B cell (primary cell): ENCODE measurements at regions not wholly inside any gene's neighbourhood (a gene's known extent, or its start where the extent isn't known, plus 50 kb on each side); places are given as distances from the start of the nearest gene placed in this dataset.

ENCODE experiments used
- ATAC-seq: fragments of 200-7000 bp; cut with Tn5 transposase; one replicate; pipeline ENCODE4 v1.10.0; 2021; ENCODE audit warnings: low read depth, mild to moderate bottlenecking, moderate number of reproducible peaks, moderate library complexity
- CTCF ChIA-PET: fragments of 350-600 bp; sonication (Branson Sonifier 250); formaldehyde crosslinking; loops from one replicate; lab custom pipeline; 2021; ENCODE audit warnings: antibody characterized with exemption, inconsistent platforms; lab: Charles Lee
- POLR2A ChIA-PET: fragments of 350-600 bp; sonication (Branson Sonifier 250); formaldehyde crosslinking; loops from one replicate; lab custom pipeline; 2021; ENCODE audit warnings: antibody characterized with exemption; lab: Charles Lee
- DNase-seq: peaks from one replicate; pipeline ENCODE4 v3.0.0; 2013
- H2AFZ ChIP-seq: 2 replicates; pipeline ENCODE4 v1.6.1; 2012; ENCODE audit warnings: mild to moderate bottlenecking, low read depth, low read length; ENCODE audit not compliant: insufficient read depth, poor library complexity, severe bottlenecking
- H3K27ac ChIP-seq, 2 donors: 1 replicate in 1 of 2; 2 replicates in 1 of 2; pipeline ENCODE4 v1.5.1; 2012 to 2013; ENCODE audit warnings: low read length in 2 of 2, mild to moderate bottlenecking in 2 of 2, moderate library complexity in 1 of 2
- H3K27me3 ChIP-seq, 4 experiments: fragments of 200-600 bp in 1 of 4; sonication (generic) in 1 of 4; replicated peaks in 1 of 4; 1 replicate in 2 of 4; 2 replicates in 2 of 4; pipeline versions ENCODE4 v1.6.1 to v1.7.0; 2013 to 2016; ENCODE audit warnings: low read length in 3 of 4, mild to moderate bottlenecking in 2 of 4, mixed read lengths in 1 of 4, moderate library complexity in 1 of 4; ENCODE audit not compliant: insufficient read depth in 4 of 4, control insufficient read depth in 3 of 4; ENCODE audit errors: control extremely low read depth in 1 of 4
- H3K36me3 ChIP-seq, 2 experiments: replicated peaks in 1 of 2; 1 replicate in 1 of 2; 2 replicates in 1 of 2; pipeline versions ENCODE4 v1.6.1 to v1.7.1; 2013; ENCODE audit warnings: low read length in 1 of 2; ENCODE audit not compliant: insufficient read depth in 2 of 2, control insufficient read depth in 1 of 2; ENCODE audit errors: control extremely low read depth in 1 of 2, extremely low read depth in 1 of 2
- H3K4me1 ChIP-seq, 2 donors: fragments of 200-600 bp in 1 of 2; sonication (generic) in 1 of 2; 1 replicate in 1 of 2; 2 replicates in 1 of 2; pipeline versions ENCODE4 v1.5.1 to v1.6.1; 2013 to 2017; ENCODE audit warnings: low read length in 2 of 2; ENCODE audit not compliant: control insufficient read depth in 2 of 2, insufficient read depth in 2 of 2
- H3K4me2 ChIP-seq: replicated peaks from 2 replicates; pipeline ENCODE3; 2012; ENCODE audit warnings: mild to moderate bottlenecking, low read depth, low read length; ENCODE audit not compliant: poor library complexity, severe bottlenecking
- H3K4me3 ChIP-seq, 5 experiments: fragments of 200-600 bp in 1 of 5; sonication (generic) in 1 of 5; 1 replicate in 3 of 5; 2 replicates in 2 of 5; pipeline versions ENCODE4 v1.5.1 to v1.7.0; 2011 to 2016; ENCODE audit warnings: low read length in 4 of 5, mild to moderate bottlenecking in 4 of 5, low read depth in 2 of 5, control low read depth in 1 of 5, moderate library complexity in 1 of 5; ENCODE audit not compliant: insufficient read depth in 1 of 5; ENCODE audit errors: control extremely low read depth in 1 of 5, extremely low read depth in 1 of 5
- H3K79me2 ChIP-seq: fragments of 200-600 bp; sonication (generic); one replicate; pipeline ENCODE4 v1.6.0; 2016; ENCODE audit warnings: low read length; ENCODE audit not compliant: control insufficient read depth, insufficient read depth
- H3K9ac ChIP-seq: fragments of 200-600 bp; sonication (generic); 2 replicates; pipeline ENCODE4 v1.6.1; 2017; ENCODE audit warnings: mild to moderate bottlenecking, low read length, moderate library complexity
- H3K9me3 ChIP-seq, 3 donors: one replicate each; pipeline versions ENCODE4 v1.6.1 to v1.7.1; 2013; ENCODE audit warnings: low read length in 2 of 3; ENCODE audit not compliant: control insufficient read depth in 2 of 3, insufficient read depth in 1 of 3; ENCODE audit errors: control extremely low read depth in 1 of 3
- H4K20me1 ChIP-seq: 2 replicates; pipeline ENCODE4 v1.6.0; 2012; ENCODE audit warnings: mild to moderate bottlenecking, low read length; ENCODE audit not compliant: insufficient read depth, control insufficient read depth, poor library complexity, severe bottlenecking
- H3K27ac Mint-ChIP-seq: one replicate; pipeline ENCODE4 v1.8.0; 2021; ENCODE audit warnings: mixed read lengths
- H3K27me3 Mint-ChIP-seq: one replicate; pipeline ENCODE4 v1.8.0; 2021; ENCODE audit warnings: mixed read lengths
- H3K4me1 Mint-ChIP-seq: one replicate; pipeline ENCODE4 v1.8.0; 2021; ENCODE audit warnings: mixed read lengths
- H3K4me3 Mint-ChIP-seq: one replicate; pipeline ENCODE4 v1.8.0; 2021; ENCODE audit warnings: mixed read lengths
- H3K9me3 Mint-ChIP-seq: one replicate; pipeline ENCODE4 v1.8.0; 2022; ENCODE audit warnings: mixed read lengths; ENCODE audit not compliant: insufficient read depth
- EZH2 ChIP-seq: IDR thresholded peaks from 2 replicates; pipeline ENCODE4 v1.6.1; 2012; ENCODE audit warnings: borderline replicate concordance, low read depth, mild to moderate bottlenecking, moderate library complexity, low read length; ENCODE audit not compliant: insufficient read depth, poor library complexity, severe bottlenecking
- WGBS: methylation state at CpG from one replicate; pipeline ENCODE4 v1.1.5; 2013; ENCODE audit warnings: missing lambda C conversion rate; ENCODE audit not compliant: insufficient coverage; 5-methylcytosine and 5-hydroxymethylcytosine counted together
- intact Hi-C: fragments of 100-400 bp; cut with micrococcal nuclease; formaldehyde crosslinking; loops from one replicate; pipeline ENCODE4 v1.10.0; 2022
- TF ChIP-seq, protein P1 (sequence below): fragments of 200-600 bp; IDR thresholded peaks from one replicate; pipeline ENCODE4 v1.8.0; 2022; ENCODE audit warnings: antibody characterized with exemption, mild to moderate bottlenecking

DNA sequence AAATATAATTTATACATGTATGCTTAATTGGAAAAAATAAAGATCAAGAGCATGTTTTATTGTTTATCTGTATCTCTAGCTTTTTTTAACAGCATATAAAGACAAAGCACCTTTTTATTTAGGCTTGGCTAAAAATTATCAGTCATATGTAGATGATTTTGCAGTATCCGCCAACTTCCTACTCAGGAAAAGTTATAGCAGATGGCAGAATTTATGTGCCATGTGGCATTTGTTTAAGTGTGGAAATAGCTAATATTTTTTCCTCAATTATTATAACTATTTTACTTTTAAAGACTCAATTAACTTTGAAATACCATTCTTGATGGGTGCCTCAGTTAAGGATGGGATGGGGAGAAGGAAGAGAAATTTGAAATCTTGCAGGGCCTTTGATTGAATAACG is 762.1 kb upstream of the RBFOX1 start:
- ChIA-PET CTCF (interaction anchor here (0.8 kb wide), 1 partner anchor 11 kb away, joined by 6 read pairs; no protein-coding TSS in a partner anchor), POLR2A (no interaction called here)
- no peak overlapping the region for H2AFZ ChIP-seq
- no peak for TF ChIP-seq EZH2
- TF ChIP-seq, protein P1, sequence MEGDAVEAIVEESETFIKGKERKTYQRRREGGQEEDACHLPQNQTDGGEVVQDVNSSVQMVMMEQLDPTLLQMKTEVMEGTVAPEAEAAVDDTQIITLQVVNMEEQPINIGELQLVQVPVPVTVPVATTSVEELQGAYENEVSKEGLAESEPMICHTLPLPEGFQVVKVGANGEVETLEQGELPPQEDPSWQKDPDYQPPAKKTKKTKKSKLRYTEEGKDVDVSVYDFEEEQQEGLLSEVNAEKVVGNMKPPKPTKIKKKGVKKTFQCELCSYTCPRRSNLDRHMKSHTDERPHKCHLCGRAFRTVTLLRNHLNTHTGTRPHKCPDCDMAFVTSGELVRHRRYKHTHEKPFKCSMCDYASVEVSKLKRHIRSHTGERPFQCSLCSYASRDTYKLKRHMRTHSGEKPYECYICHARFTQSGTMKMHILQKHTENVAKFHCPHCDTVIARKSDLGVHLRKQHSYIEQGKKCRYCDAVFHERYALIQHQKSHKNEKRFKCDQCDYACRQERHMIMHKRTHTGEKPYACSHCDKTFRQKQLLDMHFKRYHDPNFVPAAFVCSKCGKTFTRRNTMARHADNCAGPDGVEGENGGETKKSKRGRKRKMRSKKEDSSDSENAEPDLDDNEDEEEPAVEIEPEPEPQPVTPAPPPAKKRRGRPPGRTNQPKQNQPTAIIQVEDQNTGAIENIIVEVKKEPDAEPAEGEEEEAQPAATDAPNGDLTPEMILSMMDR, result no peak
- no peaks in the 10 kb centered on the region for H3K4me1 ChIP-seq
- DNase-seq (no peak), ATAC-seq (no peak)
- Mint-ChIP-seq H3K4me1 (no peaks in the 10 kb centered on the region), H3K9me3 (no peaks in the 10 kb centered on the region), H3K4me3 (no peak overlapping the region), H3K27me3 (no peaks in the 10 kb centered on the region), H3K27ac (no peak overlapping the region)
- no peak overlapping the region for H3K9ac ChIP-seq
- no peak overlapping the region for H3K27ac ChIP-seq
- no peaks in the 10 kb centered on the region for H4K20me1 ChIP-seq
- WGBS, result no CpG with 5 or more reads among the region's 2 CpGs
- H3K79me2 ChIP-seq, result no peaks in the 10 kb centered on the region
- no peak overlapping the region for H3K4me3 ChIP-seq
- H3K27me3 ChIP-seq, result no peaks in the 10 kb centered on the region
- H3K36me3 ChIP-seq, result no peaks in the 10 kb centered on the region
- peaks cover 0 to 5% (median 0%) of the 10 kb centered on the region in 3 donors for H3K9me3 ChIP-seq
- no peak overlapping the region for H3K4me2 ChIP-seq
- intact Hi-C loops, result no loop called here

DNA sequence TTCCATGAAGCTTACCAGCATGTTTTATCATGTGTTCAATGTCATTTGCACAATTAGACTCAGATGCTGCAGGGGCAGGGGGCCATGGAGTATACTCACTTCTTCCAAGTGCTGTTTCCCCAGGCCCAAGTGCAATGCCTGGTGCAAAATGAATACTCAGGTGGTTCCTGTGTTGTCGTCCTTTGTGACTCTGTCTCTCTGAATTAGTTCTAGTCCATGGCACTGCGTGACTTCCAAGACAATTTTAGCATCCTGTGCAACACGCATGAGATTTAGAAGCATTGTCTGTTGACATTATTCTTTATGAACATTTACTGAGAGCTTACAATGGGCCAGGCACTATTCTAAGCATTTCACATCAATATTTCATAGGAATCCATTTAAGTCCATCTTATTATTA is 769.7 kb upstream of the RBFOX1 start:
- CTCF ChIA-PET, result no interaction called here
- no peak overlapping the region for H3K9ac ChIP-seq

More for the DNA sequence above, 769.7 kb upstream of the RBFOX1 start:
- H3K4me3 Mint-ChIP-seq, result no peak overlapping the region
- no peak for DNase-seq
- H3K4me1 Mint-ChIP-seq, result no peaks in the 10 kb centered on the region
- Histone ChIP-seq H3K4me1 (no peaks in the 10 kb centered on the region), H3K36me3 (no peaks in the 10 kb centered on the region), H4K20me1 (no peaks in the 10 kb centered on the region), H3K27me3 (no peaks in the 10 kb centered on the region), H3K4me3 (no peak overlapping the region), H3K27ac (no peak overlapping the region), H2AFZ (no peak overlapping the region), H3K79me2 (no peaks in the 10 kb centered on the region), H3K9me3 (peaks cover 0 to 6% (median 0%) of the 10 kb centered on the region in 3 donors), H3K4me2 (no peak overlapping the region)
- no peaks in the 10 kb centered on the region for H3K27me3 Mint-ChIP-seq
- H3K27ac Mint-ChIP-seq, result no peak overlapping the region
- ATAC-seq, result no peak
- TF ChIP-seq EZH2, result no peak
- TF ChIP-seq, protein P1, result no peak
- WGBS, result 93% methylated on average over 2 of the region's 3 CpGs
- H3K9me3 Mint-ChIP-seq, result peaks cover 4% of the 10 kb centered on the region
- intact Hi-C loops, result no loop called here
- POLR2A ChIA-PET, result no interaction called here
